ENCODE measurements at regions not wholly inside any gene's neighbourhood (a gene's known extent, or its start where the extent isn't known, plus 50 kb on each side); places are given as distances from the start of the nearest gene placed in this dataset.

- Histone ChIP-seq H4K20me1 (ENCODE audit: control insufficient read depth, insufficient read depth) (no peaks in the 10 kb centered on the region), H3K4me2 (ENCODE audit: control insufficient read depth, insufficient read depth) (no peak overlapping the region), H3K9me3 (replicated peaks; ENCODE audit: control insufficient read depth, insufficient read depth, low read length) (no peaks in the 10 kb centered on the region), H3K36me3 (ENCODE audit: control insufficient read depth in 2 of 2, insufficient read depth in 2 of 2, low read length in 1 of 2) (no peaks in the 10 kb centered on the region), H3K4me3 (no peak overlapping the region), H3K4me1 (ENCODE audit: control insufficient read depth, insufficient read depth, low read length) (no peaks in the 10 kb centered on the region), H3K9ac (ENCODE audit: control insufficient read depth, insufficient read depth, low read length) (no peak overlapping the region), H3K27ac (ENCODE audit: control insufficient read depth, insufficient read depth) (no peak overlapping the region), H3K27me3 (replicated peaks in 1 of 2; ENCODE audit: control insufficient read depth in 2 of 2, insufficient read depth in 2 of 2, low read length in 1 of 2) (no peaks in the 10 kb centered on the region), H3K79me2 (ENCODE audit: control insufficient read depth, insufficient read depth, low read length) (no peaks in the 10 kb centered on the region), H2AFZ (ENCODE audit: control insufficient read depth, low read depth, low read length) (no peak overlapping the region)
- RAD21 ChIA-PET (ENCODE audit: unreplicated experiment): interaction anchor here (0.8 to 7.4 kb wide), 12 partner anchors 19 to 241 kb away, joined by 3 to 71 read pairs (median 4); no protein-coding TSS in a partner anchor
- WGBS (ENCODE audit: insufficient coverage, insufficient replicate concordance, low lambda C conversion rate, missing lambda C conversion rate): 0% methylated on average over 5 of the region's 5 CpGs
- FAIRE-seq (no peak), ATAC-seq (peak; percentile 69), DNase-seq (ENCODE audit: low read depth, low spot score) (no peak)
- in situ Hi-C loops (cut with MboI): no loop called here
- no TSS peak for BruUV-seq (replicated peaks)
- CTCF ChIA-PET: interaction anchor here (0.6 to 6.0 kb wide), 13 partner anchors 12 to 244 kb away, joined by 3 to 85 read pairs (median 5); no protein-coding TSS in a partner anchor
- SMC1A ChIA-PET (ENCODE audit: uncharacterized antibody, unreplicated experiment): interaction anchor here (0.6 to 6.4 kb wide), 13 partner anchors 11 to 1561 kb away, joined by 3 to 99 read pairs (median 4); no protein-coding TSS in a partner anchor
- POLR2A ChIA-PET: interaction anchor here (0.7 kb wide), 1 partner anchor 43 kb away, joined by 3 read pairs; no protein-coding TSS in a partner anchor
- intact Hi-C loops (cut with micrococcal nuclease; ENCODE audit: unreplicated experiment): loop anchor here (1.0 to 10.0 kb wide), 2 partner anchors 43 to 211 kb away; no protein-coding TSS in a partner anchor
- TF ChIP-seq CTCF (IDR thresholded peaks at IDR 0.05 in 2 of 3, conservative IDR thresholded peaks at IDR 0.05 in 1 of 3; ENCODE audit: control insufficient read depth in 2 of 3, extremely low read depth in 1 of 3, insufficient read depth in 1 of 3, low read depth in 3 of 3, low read length in 3 of 3) (peak in 1 of 3 experiments; percentile 39; a peak in 1 of 6 replicates), TCF3 (IDR thresholded peaks at IDR 0.05; ENCODE audit: borderline replicate concordance, insufficient read depth, low read depth, low read length) (no peak), SREBF2 (IDR thresholded peaks at IDR 0.05; ENCODE audit: low read length) (no peak), SMC3 (IDR thresholded peaks at IDR 0.05; ENCODE audit: borderline replicate concordance, low read length) (peak; percentile 28; the same call in 1 of the 2 replicates), MEF2B (IDR thresholded peaks at IDR 0.05; ENCODE audit: partially characterized antibody, poor library complexity, severe bottlenecking) (no peak), YBX1 (IDR thresholded peaks at IDR 0.05) (no peak), ESRRA (IDR thresholded peaks at IDR 0.05; ENCODE audit: low read length) (no peak), RAD21 (IDR thresholded peaks at IDR 0.05; ENCODE audit: insufficient read depth, low read depth, low read length) (0 out of 2 replicates have a peak, but pooled peaks have one; percentile 15), HSF1 (IDR thresholded peaks at IDR 0.05; ENCODE audit: low read depth, low read length) (no peak), ATF3 (IDR thresholded peaks at IDR 0.05; ENCODE audit: borderline replicate concordance, extremely low read depth, low read depth, low read length) (no peak), ZNF622 (IDR thresholded peaks at IDR 0.05) (no peak), CBX5 (IDR thresholded peaks at IDR 0.05; ENCODE audit: low read depth) (no peak)
Observed at GRCh38 chr16:74064120-74064735, 232.4 kb upstream of the PSMD7 start.
